ENCODE measurements at regions not wholly inside any gene's neighbourhood (a gene's known extent, or its start where the extent isn't known, plus 50 kb on each side); places are given as distances from the start of the nearest gene placed in this dataset.

GRCh38 chr9:11135851-11136250, 523.0 kb upstream of the PTPRD start:
- no peak overlapping the region for H3K4me2 ChIP-seq (ENCODE audit: unreplicated experiment)
- H2AFZ ChIP-seq, result no peak overlapping the region
- TF ChIP-seq EZH2 (IDR thresholded peaks at IDR 0.05; ENCODE audit: insufficient read depth, poor library complexity, severe bottlenecking) (no peak), EZH2phosphoT487 (IDR thresholded peaks at IDR 0.05; ENCODE audit: insufficient read depth, low read depth) (no peak)

DNA sequence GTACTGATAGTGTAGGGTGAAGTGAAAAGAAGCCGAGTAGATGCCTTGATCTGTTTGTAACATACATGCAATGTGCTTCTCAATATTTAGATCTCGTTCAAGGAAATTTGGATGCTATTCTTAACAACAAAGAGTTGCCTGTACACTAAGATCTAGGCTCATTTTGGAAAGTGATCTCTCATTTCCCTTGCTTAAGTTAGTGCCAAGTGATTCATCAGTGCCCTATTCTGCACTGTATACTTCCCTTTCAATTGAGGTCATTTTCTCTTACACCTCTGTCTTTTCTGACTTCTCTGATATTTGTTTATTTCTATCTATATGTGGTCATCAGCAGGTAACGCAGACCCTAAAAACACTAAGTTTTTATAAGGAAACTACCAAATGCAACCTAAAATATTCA, 528.6 kb upstream of the PTPRD start:
- no peak overlapping the region for H2AFZ ChIP-seq
- no peaks in the 10 kb centered on the region for H3K36me3 ChIP-seq (ENCODE audit: low read depth)
- H3K79me2 ChIP-seq (ENCODE audit: insufficient read depth), result no peaks in the 10 kb centered on the region
- no peaks in the 10 kb centered on the region for H3K4me1 ChIP-seq (ENCODE audit: insufficient read depth)
- no peak overlapping the region for H3K4me3 ChIP-seq
- WGBS, 2 experiments (ENCODE audit: low coverage in 1 of 2, low lambda C conversion rate in 2 of 2, missing lambda C conversion rate in 2 of 2), result 8 to 14% methylated on average over 3 of the region's 3 CpGs
- in situ Hi-C loops (cut with MboI), result no loop called here
- H3K27me3 ChIP-seq (replicated peaks; ENCODE audit: insufficient read depth), result no peaks in the 10 kb centered on the region
- DNase-seq, result no peak
- no peak overlapping the region for H3K27ac ChIP-seq
- no peak overlapping the region for H3K9ac ChIP-seq
- H3K4me2 ChIP-seq (ENCODE audit: unreplicated experiment), result no peak overlapping the region
- TF ChIP-seq EZH2 (IDR thresholded peaks at IDR 0.05; ENCODE audit: insufficient read depth, poor library complexity, severe bottlenecking) (no peak), EZH2phosphoT487 (IDR thresholded peaks at IDR 0.05; ENCODE audit: insufficient read depth, low read depth) (no peak)
- no peaks in the 10 kb centered on the region for H3F3A ChIP-seq (ENCODE audit: insufficient read depth)
- H3K9me3 ChIP-seq (ENCODE audit: low read depth), result peaks cover 4% of the 10 kb centered on the region
- H4K20me1 ChIP-seq (ENCODE audit: insufficient read depth), result no peaks in the 10 kb centered on the region
- H3K9me2 ChIP-seq (ENCODE audit: insufficient read depth), result 0 out of 2 replicates have a peak, but pooled peaks cover 4% of the 10 kb centered on the region

More at GRCh38 chr9:11135851-11136250, 523.0 kb upstream of the PTPRD start:
- H3K9ac ChIP-seq, result no peak overlapping the region
- no peaks in the 10 kb centered on the region for H3K36me3 ChIP-seq (ENCODE audit: low read depth)
- no peak overlapping the region for H3K4me3 ChIP-seq
- no peaks in the 10 kb centered on the region for H3K27me3 ChIP-seq (replicated peaks; ENCODE audit: insufficient read depth)
- 0 out of 2 replicates have a peak, but pooled peaks cover 4% of the 10 kb centered on the region for H3K9me2 ChIP-seq (ENCODE audit: insufficient read depth)
- H3K79me2 ChIP-seq (ENCODE audit: insufficient read depth), result no peaks in the 10 kb centered on the region
- H4K20me1 ChIP-seq (ENCODE audit: insufficient read depth), result no peaks in the 10 kb centered on the region
- no peak overlapping the region for H3K27ac ChIP-seq
- 13 to 14% methylated on average over 3 of the region's 3 CpGs for WGBS, 2 experiments (ENCODE audit: low coverage in 1 of 2, low lambda C conversion rate in 2 of 2, missing lambda C conversion rate in 2 of 2)
- in situ Hi-C loops (cut with MboI), result no loop called here
- H3F3A ChIP-seq (ENCODE audit: insufficient read depth), result no peaks in the 10 kb centered on the region
- H3K9me3 ChIP-seq (ENCODE audit: low read depth), result no peaks in the 10 kb centered on the region
- no peak for DNase-seq
- no peaks in the 10 kb centered on the region for H3K4me1 ChIP-seq (ENCODE audit: insufficient read depth)

DNA sequence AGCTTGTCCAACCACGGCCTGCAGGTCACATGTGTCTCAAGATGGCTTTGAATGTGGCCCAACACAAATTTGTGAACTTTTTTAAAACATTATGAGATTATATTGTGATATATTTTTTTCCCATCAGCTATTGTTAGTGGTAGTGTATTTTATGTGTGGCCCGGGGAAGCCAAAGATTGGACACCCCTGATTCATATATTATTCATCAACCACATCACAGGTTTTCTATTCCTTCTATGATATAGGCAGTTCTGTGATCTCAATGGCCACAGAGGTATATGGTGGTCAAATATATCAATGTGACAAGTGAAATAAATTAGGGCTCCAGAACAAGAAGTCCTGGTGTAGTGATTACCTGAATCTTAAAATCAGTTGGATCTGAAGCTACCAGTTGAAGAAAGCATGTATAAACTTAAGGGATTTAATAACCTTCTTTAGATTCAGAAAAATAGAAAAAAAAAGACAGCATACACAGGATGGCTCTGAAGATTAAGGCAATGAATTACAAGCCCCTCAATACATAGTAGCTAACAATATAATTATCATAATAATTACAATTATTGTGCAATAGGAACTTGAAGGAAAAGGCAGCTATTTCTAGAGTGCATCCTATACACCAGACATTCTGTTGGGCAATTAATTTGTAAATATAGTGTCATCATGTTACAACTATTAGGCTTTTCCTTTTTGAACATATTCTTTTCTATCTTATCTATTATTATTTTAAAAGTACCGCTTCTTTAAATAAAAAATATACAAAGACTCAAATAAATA, 530.4 kb upstream of the PTPRD start:
- Histone ChIP-seq H3K9ac (no peak overlapping the region), H3K27ac (no peak overlapping the region), H3K9me2 (ENCODE audit: insufficient read depth) (no peaks in the 10 kb centered on the region), H3F3A (ENCODE audit: insufficient read depth) (no peaks in the 10 kb centered on the region), H3K27me3 (replicated peaks; ENCODE audit: insufficient read depth) (no peaks in the 10 kb centered on the region), H2AFZ (no peak overlapping the region), H3K4me2 (ENCODE audit: unreplicated experiment) (no peak overlapping the region), H3K79me2 (ENCODE audit: insufficient read depth) (no peaks in the 10 kb centered on the region), H3K9me3 (ENCODE audit: low read depth) (peaks cover 4% of the 10 kb centered on the region), H3K36me3 (ENCODE audit: low read depth) (no peaks in the 10 kb centered on the region), H3K4me3 (no peak overlapping the region), H3K4me1 (ENCODE audit: insufficient read depth) (no peaks in the 10 kb centered on the region), H4K20me1 (ENCODE audit: insufficient read depth) (no peaks in the 10 kb centered on the region)
- in situ Hi-C loops (cut with MboI), result no loop called here
- no peak for DNase-seq
- TF ChIP-seq EZH2 (IDR thresholded peaks at IDR 0.05; ENCODE audit: insufficient read depth, poor library complexity, severe bottlenecking) (no peak), EZH2phosphoT487 (IDR thresholded peaks at IDR 0.05; ENCODE audit: insufficient read depth, low read depth) (no peak)
- WGBS, 2 experiments (ENCODE audit: low coverage in 1 of 2, low lambda C conversion rate in 2 of 2, missing lambda C conversion rate in 2 of 2), result 26 to 27% methylated on average over 3 of the region's 3 CpGs

GRCh38 chr9:11144746-11145145, 531.9 kb upstream of the PTPRD start:
- in situ Hi-C loops (cut with MboI), result no loop called here
- 26% methylated on average over 2 of the region's 2 CpGs for WGBS, 2 experiments (ENCODE audit: low coverage in 1 of 2, low lambda C conversion rate in 2 of 2, missing lambda C conversion rate in 2 of 2)
- Histone ChIP-seq H3K9me3 (ENCODE audit: low read depth) (peaks cover 4% of the 10 kb centered on the region), H3K4me3 (no peak overlapping the region), H3F3A (ENCODE audit: insufficient read depth) (no peaks in the 10 kb centered on the region), H3K4me2 (ENCODE audit: unreplicated experiment) (no peak overlapping the region), H3K4me1 (ENCODE audit: insufficient read depth) (no peaks in the 10 kb centered on the region), H3K79me2 (ENCODE audit: insufficient read depth) (no peaks in the 10 kb centered on the region), H2AFZ (no peak overlapping the region), H3K36me3 (ENCODE audit: low read depth) (no peaks in the 10 kb centered on the region), H3K9ac (no peak overlapping the region), H3K9me2 (ENCODE audit: insufficient read depth) (no peaks in the 10 kb centered on the region), H3K27me3 (replicated peaks; ENCODE audit: insufficient read depth) (no peaks in the 10 kb centered on the region), H4K20me1 (ENCODE audit: insufficient read depth) (no peaks in the 10 kb centered on the region), H3K27ac (no peak overlapping the region)
- DNase-seq, result no peak
- no peak for TF ChIP-seq EZH2phosphoT487 (IDR thresholded peaks at IDR 0.05; ENCODE audit: insufficient read depth, low read depth)
- no peak for TF ChIP-seq EZH2 (IDR thresholded peaks at IDR 0.05; ENCODE audit: insufficient read depth, poor library complexity, severe bottlenecking)

All from GM23248 (cell line).